Activated naive CD8-positive, alpha-beta T cell treated with anti-CD3 and anti-CD28 coated beads, Interleukin-2, amount 50 U/mL, for 24 hours (primary cell): ENCODE measurements at regions not wholly inside any gene's neighbourhood (a gene's known extent, or its start where the extent isn't known, plus 50 kb on each side); places are given as distances from the start of the nearest gene placed in this dataset.

Experiments
- ATAC-seq: fragments of 150-1000 bp; cut with Tn5 transposase; one replicate; pipeline ENCODE4 v1.10.0; 2021
- DNase-seq: peaks from one replicate; pipeline ENCODE4 v3.0.0; 2021
- H3K27ac Mint-ChIP-seq: one replicate; pipeline ENCODE4 v1.8.0; 2021; ENCODE audit warnings: mild to moderate bottlenecking, mixed read lengths
- H3K27me3 Mint-ChIP-seq: one replicate; pipeline ENCODE4 v1.8.0; 2021; ENCODE audit warnings: mixed read lengths
- H3K36me3 Mint-ChIP-seq: one replicate; pipeline ENCODE4 v1.8.0; 2021; ENCODE audit warnings: low read depth, mixed read lengths
- H3K4me1 Mint-ChIP-seq: one replicate; pipeline ENCODE4 v1.8.0; 2021; ENCODE audit warnings: mixed read lengths
- H3K4me3 Mint-ChIP-seq: one replicate; pipeline ENCODE4 v1.8.0; 2021; ENCODE audit warnings: mild to moderate bottlenecking, moderate library complexity, mixed read lengths
- H3K9me3 Mint-ChIP-seq: one replicate; pipeline ENCODE4 v1.8.0; 2021; ENCODE audit warnings: mixed read lengths

DNA sequence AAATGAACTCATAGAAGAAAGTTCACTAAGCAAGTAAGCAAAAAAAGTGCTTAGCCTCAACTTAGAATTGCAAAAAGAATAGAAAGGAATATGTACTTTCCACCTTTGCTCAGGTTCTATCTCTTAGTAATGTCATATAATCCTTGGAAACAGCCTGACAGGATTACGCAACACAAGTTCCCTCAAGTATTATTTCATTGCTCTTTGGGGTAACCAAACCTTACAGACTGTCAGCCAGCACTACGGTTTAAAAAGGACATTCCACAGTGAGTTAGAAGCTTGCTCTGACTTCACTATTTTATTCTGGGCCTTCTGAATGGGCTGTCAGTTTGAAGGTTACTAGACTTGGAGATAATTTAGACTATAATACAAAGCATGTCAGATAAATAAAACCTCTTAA is 264.0 kb downstream of the ATXN7L3B start:
- H3K4me1 Mint-ChIP-seq, result no peaks in the 10 kb centered on the region
- ATAC-seq (no peak), DNase-seq (no peak)
- H3K27ac Mint-ChIP-seq, result no peak overlapping the region
- peaks cover 2% of the 10 kb centered on the region for H3K27me3 Mint-ChIP-seq
- H3K9me3 Mint-ChIP-seq, result peaks cover 10% of the 10 kb centered on the region
- H3K36me3 Mint-ChIP-seq, result no peaks in the 10 kb centered on the region
- no peak overlapping the region for H3K4me3 Mint-ChIP-seq

DNA sequence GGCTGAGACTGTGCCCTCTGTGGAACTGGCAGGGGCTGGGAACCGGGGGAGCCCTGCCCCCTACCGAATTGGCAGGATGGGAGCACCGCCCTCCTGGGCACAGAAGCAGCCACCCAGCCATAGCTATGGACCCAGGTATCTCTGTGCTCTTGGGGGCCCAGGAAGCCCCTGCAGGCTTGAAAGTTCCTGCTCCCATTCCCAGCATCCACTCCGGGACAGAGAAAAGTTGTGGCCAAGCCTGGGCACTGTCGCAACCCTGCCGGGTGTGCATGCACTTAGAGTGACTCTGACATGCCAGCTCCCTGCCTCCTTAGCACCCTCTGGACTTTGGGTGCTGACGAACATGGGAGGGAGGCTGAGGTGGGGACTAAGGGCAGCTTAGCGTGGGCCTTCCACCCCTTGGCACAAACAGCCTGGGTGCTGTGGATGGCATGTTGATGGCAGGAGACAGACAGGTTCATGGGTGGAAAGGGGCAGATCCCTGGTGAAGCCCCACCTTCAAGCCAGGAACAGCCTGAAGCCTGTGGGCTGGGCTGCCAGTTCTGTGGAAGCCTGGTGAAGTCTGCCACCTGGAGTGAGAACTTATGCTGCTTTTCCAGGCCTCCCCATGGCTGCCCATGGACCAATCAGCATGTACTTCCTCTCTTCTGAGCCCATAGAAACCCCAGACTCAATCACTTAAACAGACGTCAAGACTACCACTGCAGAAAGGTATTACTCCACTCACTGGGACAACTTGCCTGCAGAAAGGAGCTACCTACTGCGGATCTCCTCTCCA is 279.0 kb downstream of the ATXN7L3B start:
- ATAC-seq (no peak), DNase-seq (no peak)
- Mint-ChIP-seq H3K27me3 (no peaks in the 10 kb centered on the region), H3K4me3 (no peak overlapping the region), H3K4me1 (no peaks in the 10 kb centered on the region), H3K36me3 (no peaks in the 10 kb centered on the region), H3K27ac (no peak overlapping the region), H3K9me3 (peaks cover 15% of the 10 kb centered on the region)

DNA sequence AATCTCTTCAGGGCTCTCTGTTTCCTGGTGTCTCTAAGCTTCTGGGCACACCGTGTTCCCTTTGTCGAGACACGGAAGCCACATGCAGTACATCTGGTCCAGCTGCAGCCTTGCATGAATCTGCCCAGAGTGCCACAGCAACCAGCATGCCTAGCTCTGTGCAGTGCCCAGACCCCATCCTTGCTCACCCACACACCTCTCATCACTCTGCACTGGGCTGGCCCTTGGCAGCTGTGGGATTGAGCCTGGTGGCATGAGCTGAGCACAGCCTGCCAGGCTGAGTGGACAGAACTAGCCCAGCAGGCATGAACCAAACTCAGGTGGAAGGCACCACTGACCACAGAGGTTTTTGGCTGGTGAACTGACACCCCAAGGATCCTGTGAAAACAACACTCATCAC is 279.9 kb downstream of the ATXN7L3B start:
- ATAC-seq, result no peak
- H3K36me3 Mint-ChIP-seq, result no peaks in the 10 kb centered on the region
- no peak overlapping the region for H3K4me3 Mint-ChIP-seq
- no peak overlapping the region for H3K27ac Mint-ChIP-seq
- H3K4me1 Mint-ChIP-seq, result no peaks in the 10 kb centered on the region
- DNase-seq, result no peak
- peaks cover 15% of the 10 kb centered on the region for H3K9me3 Mint-ChIP-seq
- H3K27me3 Mint-ChIP-seq, result no peaks in the 10 kb centered on the region

DNA sequence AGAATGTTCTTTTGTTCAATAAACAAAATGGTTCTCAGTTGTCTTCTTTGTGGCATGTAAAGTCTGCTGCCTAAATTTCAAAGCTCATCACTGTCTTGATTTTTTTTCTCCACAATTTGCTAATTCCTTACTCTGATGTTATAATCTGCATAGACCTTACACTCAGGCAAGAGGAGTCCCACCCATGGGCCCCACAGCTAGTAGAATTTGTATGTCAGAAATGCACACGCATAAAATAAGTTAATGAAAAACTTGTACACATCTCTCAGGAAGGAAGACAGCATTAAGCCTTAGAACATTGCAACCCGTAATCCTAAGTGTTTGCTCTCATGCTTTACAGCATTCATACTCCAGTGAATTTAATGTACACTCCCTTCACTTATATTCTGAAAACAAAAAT is 280.8 kb downstream of the ATXN7L3B start:
- no peak overlapping the region for H3K4me3 Mint-ChIP-seq

DNA sequence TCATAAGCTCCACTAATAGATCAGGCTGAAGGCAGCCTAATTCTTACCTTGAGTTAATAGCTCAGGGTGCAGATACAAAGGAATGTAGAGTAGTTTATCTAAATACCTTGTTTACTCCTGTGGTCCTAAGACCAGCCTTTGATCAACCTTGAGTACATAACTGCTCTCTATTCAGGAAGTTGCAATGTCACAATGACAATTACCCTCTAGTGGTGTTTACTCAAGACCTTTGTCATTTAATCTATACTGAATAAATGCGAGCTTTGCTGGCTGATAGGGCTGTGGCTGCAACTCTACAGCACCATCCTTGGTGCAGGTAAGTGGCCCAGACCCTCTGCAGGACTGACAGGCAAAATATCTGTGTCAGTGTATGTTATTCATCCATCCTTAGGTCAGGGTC is 282.7 kb downstream of the ATXN7L3B start:
- DNase-seq, result no peak
- Mint-ChIP-seq H3K27me3 (no peaks in the 10 kb centered on the region), H3K27ac (no peak overlapping the region)

More for the DNA sequence above, 280.8 kb downstream of the ATXN7L3B start:
- no peaks in the 10 kb centered on the region for H3K36me3 Mint-ChIP-seq
- H3K27me3 Mint-ChIP-seq, result no peaks in the 10 kb centered on the region
- ATAC-seq, result no peak
- no peak for DNase-seq
- no peak overlapping the region for H3K27ac Mint-ChIP-seq
- no peaks in the 10 kb centered on the region for H3K4me1 Mint-ChIP-seq
- peaks cover 15% of the 10 kb centered on the region for H3K9me3 Mint-ChIP-seq

DNA sequence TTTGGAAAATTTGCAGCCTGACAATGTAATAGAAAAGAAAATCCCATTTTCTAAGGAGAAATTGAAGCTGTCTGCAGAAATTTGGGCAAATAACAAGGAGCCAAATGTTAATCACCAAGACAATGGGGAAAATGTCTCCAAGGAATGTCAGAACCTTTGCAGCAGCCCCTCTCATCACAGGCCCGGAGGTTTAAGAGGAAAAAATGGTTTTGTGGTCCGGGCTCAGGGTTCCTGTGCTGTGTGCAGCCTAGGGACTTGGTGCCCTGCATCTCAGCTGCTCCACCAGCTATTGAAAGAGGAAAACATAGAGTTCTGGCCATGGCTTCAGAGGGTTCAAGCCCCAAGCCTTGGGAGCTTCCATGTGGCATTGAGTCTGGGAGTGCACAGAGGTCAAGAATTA is 298.9 kb downstream of the ATXN7L3B start:
- Mint-ChIP-seq H3K9me3 (peaks cover 25% of the 10 kb centered on the region), H3K4me1 (no peaks in the 10 kb centered on the region), H3K36me3 (no peaks in the 10 kb centered on the region), H3K27ac (no peak overlapping the region), H3K27me3 (no peaks in the 10 kb centered on the region), H3K4me3 (no peak overlapping the region)
- no peak for DNase-seq
- ATAC-seq, result no peak

More for the DNA sequence above, 282.7 kb downstream of the ATXN7L3B start:
- ATAC-seq, result no peak
- no peaks in the 10 kb centered on the region for H3K36me3 Mint-ChIP-seq
- peaks cover 13% of the 10 kb centered on the region for H3K9me3 Mint-ChIP-seq
- no peak overlapping the region for H3K4me3 Mint-ChIP-seq
- no peaks in the 10 kb centered on the region for H3K4me1 Mint-ChIP-seq

DNA sequence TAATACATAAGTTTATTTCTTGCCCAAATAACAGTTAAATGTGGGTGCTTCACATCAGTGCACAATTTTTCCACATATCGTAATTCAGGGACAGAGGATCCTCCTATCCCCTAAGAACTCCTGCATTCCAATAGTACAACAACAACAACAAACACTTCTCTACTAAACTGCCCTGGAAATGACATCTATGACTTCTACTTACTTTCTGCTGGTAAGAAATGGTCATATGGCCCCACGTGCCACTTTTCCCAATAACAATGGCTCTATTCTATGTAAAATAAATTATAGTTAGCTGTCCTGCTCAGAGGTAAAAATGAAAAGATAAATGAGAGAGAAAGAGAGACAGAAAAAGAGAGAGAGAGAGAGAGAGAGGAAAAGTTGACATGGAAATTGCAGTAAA is 308.5 kb downstream of the ATXN7L3B start:
- DNase-seq (no peak), ATAC-seq (no peak)
- Mint-ChIP-seq H3K27me3 (no peaks in the 10 kb centered on the region), H3K4me1 (no peaks in the 10 kb centered on the region), H3K4me3 (no peak overlapping the region), H3K9me3 (no peaks in the 10 kb centered on the region), H3K36me3 (no peaks in the 10 kb centered on the region), H3K27ac (no peak overlapping the region)

DNA sequence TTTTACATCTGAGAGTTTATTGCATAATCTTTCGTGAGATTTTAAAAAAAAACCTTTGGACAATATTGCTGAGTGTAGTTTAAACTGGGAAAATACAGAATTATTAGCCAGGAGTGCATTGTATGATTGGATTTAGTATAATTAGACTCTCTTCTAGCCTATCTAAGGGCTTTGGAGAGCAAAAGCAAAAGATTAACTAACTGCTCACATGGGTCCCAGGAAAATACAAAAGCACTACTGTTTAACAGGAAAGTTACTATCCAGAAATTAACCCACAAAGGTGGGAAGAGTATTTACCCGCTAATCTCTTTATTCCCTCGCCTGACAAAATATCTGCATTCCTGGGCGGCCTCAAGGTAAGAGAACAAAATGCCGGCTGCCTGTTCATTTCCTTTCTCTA is 309.5 kb downstream of the ATXN7L3B start:
- Mint-ChIP-seq H3K27me3 (no peaks in the 10 kb centered on the region), H3K27ac (no peak overlapping the region), H3K9me3 (no peaks in the 10 kb centered on the region), H3K4me1 (no peaks in the 10 kb centered on the region), H3K36me3 (no peaks in the 10 kb centered on the region), H3K4me3 (no peak overlapping the region)
- DNase-seq (no peak), ATAC-seq (no peak)

DNA sequence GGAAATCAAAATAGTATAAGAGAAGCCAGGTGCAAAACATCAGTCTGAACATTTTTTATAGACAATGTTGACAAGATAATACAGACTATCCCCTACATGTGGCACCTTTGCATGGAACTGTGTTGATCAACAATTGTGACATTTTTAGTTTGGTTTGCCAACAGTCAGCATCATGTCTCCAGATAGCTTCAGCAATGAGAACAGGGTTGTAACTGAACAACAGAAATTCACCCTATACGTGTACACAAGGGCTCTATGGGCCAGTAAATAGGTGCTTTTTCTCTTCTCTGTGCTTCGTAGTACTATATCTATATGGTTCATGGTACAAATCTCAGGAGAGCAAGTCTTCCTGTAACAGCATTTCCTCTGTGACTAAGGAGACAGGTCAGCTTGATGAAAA is 310.4 kb downstream of the ATXN7L3B start:
- ATAC-seq (no peak), DNase-seq (no peak)
- no peaks in the 10 kb centered on the region for H3K36me3 Mint-ChIP-seq
- H3K27ac Mint-ChIP-seq, result no peak overlapping the region
- H3K4me3 Mint-ChIP-seq, result no peak overlapping the region
- H3K4me1 Mint-ChIP-seq, result no peaks in the 10 kb centered on the region
- no peaks in the 10 kb centered on the region for H3K27me3 Mint-ChIP-seq
- no peaks in the 10 kb centered on the region for H3K9me3 Mint-ChIP-seq

DNA sequence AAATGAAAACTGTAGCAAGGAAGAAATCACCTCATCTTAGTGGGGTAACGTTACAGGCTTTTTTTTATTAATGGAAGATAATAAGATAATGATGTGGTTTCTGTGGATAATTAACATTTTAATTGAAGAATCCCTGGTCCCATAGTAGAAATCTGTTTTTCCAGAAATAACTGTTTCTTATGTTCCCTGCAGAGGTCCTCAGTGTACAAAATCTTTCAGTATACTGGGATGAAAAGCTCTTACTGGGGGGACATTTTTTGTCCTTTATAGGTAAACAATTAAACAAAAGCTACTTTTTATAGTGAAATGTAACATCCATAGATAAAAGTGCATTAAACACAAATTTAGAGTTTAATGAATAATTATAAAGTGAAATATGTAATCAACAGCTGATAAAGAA is 312.2 kb downstream of the ATXN7L3B start:
- Mint-ChIP-seq H3K27me3 (no peaks in the 10 kb centered on the region), H3K4me1 (no peaks in the 10 kb centered on the region), H3K9me3 (no peaks in the 10 kb centered on the region), H3K36me3 (no peaks in the 10 kb centered on the region), H3K4me3 (no peak overlapping the region), H3K27ac (no peak overlapping the region)
- DNase-seq (no peak), ATAC-seq (no peak)

DNA sequence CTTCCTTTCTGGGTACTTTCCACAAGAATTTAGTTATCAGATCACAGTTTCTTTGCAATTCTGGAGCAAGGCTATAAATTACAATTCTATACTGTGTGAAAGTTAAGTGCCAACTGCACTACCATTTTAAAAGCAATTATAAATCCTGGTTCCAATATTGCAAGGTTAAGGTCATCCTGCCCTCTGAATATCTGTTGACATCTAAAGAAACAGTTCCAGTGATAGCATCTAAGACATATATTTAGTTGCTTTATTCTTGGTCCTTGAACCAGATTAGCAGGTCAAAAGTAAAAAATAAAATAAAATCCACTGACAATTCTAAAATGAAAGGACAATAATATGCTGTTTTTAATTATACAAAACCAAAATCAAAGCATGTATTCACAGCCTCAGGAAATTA is 334.2 kb downstream of the ATXN7L3B start:
- DNase-seq (no peak), ATAC-seq (no peak)
- H3K27me3 Mint-ChIP-seq, result no peaks in the 10 kb centered on the region
- H3K27ac Mint-ChIP-seq, result no peak overlapping the region
- H3K4me3 Mint-ChIP-seq, result no peak overlapping the region
- H3K36me3 Mint-ChIP-seq, result peaks cover 4% of the 10 kb centered on the region
- H3K9me3 Mint-ChIP-seq, result no peaks in the 10 kb centered on the region
- peaks cover 3% of the 10 kb centered on the region for H3K4me1 Mint-ChIP-seq

DNA sequence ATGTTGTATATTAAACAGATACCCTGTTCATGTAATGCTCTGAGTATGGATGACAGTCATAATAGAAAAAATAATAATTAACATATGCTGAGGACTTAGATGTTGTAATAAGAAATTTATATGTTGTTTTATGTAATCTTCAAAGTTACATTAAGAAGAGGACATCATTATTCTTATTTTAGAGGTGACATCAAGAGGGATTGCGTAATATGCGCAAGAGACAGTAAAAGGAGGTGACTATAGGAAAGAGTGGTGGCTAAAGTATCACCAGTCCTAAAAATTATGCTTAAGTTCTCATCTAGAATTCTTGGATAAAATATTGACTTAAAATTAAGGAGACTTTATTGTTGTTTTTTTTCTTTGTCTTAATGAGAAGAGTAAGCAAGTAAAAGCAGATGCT is 323.9 kb downstream of the KCNC2 start:
- Mint-ChIP-seq H3K36me3 (no peaks in the 10 kb centered on the region), H3K4me1 (peaks cover 15% of the 10 kb centered on the region), H3K4me3 (no peak overlapping the region), H3K9me3 (peaks cover 6% of the 10 kb centered on the region), H3K27ac (no peak overlapping the region), H3K27me3 (no peaks in the 10 kb centered on the region)
- ATAC-seq (no peak), DNase-seq (no peak)

DNA sequence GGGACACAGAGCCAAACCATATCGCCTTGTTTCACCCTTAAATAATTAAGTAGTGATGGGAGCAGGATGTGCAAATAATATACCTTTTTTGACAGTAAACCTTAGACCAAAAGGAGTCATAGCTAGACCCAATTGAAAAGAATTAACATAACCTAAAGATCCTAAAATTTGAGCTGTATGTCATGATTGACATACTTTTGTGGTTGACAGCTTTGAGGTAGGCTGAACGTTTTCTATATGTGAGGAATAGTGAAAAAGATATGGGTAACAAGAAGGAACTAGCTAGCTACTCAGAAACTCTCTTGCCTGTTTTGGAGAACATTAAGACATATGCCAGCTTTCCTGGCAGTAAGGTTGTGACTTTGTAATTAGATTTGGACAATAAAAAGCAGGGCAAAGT is 320.6 kb downstream of the KCNC2 start:
- no peak overlapping the region for H3K4me3 Mint-ChIP-seq
- no peaks in the 10 kb centered on the region for H3K9me3 Mint-ChIP-seq
- peaks cover 30% of the 10 kb centered on the region for H3K4me1 Mint-ChIP-seq
- H3K36me3 Mint-ChIP-seq, result no peaks in the 10 kb centered on the region
- no peak for ATAC-seq
- H3K27ac Mint-ChIP-seq, result no peak overlapping the region
- DNase-seq, result no peak
- H3K27me3 Mint-ChIP-seq, result no peaks in the 10 kb centered on the region

DNA sequence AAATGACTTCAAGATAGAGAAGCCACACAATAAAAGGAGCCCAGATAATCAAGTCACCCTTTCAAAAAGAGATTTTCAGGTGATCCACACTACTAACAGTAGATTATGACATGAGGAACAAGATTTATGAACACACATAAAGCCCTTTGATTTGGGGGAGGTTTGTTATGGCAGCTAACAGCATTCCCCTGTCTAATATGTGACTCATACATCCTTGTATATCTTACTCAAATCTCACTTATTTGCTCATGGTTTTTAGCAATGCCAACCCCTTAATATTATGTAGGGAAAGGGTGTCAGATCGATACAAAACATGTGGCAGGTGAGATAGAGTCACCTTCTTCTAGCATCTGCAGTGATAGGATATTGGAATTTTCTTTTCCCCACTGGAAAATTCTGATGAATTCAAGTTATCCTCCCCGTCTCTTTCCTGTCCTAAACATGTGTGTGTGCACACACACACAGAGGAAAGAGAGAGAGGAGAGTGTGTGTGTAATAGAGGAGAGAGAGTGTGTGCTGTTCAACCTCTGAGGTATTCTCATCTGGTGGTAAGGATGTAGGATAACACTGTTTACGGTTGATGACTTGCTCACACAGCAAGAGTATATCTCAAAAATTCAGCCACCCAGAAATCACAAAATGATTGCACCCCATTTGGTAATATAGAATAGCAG is 319.9 kb downstream of the KCNC2 start:
- Mint-ChIP-seq H3K9me3 (no peaks in the 10 kb centered on the region), H3K4me1 (peaks cover 30% of the 10 kb centered on the region), H3K4me3 (no peak overlapping the region), H3K27me3 (no peaks in the 10 kb centered on the region), H3K36me3 (no peaks in the 10 kb centered on the region), H3K27ac (peak overlapping the region; percentile 23)
- DNase-seq (no peak), ATAC-seq (peak; percentile 63)

DNA sequence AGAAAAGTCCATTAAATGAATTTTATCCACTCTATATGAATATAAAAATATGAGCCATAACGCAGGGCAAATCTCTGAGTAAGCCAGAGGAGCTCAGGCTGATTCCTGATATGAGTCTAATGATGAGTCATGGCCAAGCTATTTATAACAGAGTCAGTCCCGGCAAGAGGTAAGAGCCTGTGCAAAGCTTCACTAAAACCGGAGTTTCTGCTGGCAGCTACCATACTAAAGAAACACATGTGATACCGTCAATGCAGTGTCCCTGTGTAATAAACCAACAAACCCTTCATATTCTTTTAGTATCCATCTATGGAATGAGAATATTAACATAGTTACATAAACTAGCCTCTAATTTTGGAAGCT is 319.4 kb downstream of the KCNC2 start:
- ATAC-seq, result peak; percentile 93
- H3K36me3 Mint-ChIP-seq, result no peaks in the 10 kb centered on the region
- no peak overlapping the region for H3K4me3 Mint-ChIP-seq
- DNase-seq, result no peak
- peaks cover 30% of the 10 kb centered on the region for H3K4me1 Mint-ChIP-seq
- H3K27me3 Mint-ChIP-seq, result no peaks in the 10 kb centered on the region
- H3K9me3 Mint-ChIP-seq, result no peaks in the 10 kb centered on the region
- peak overlapping the region; percentile 23 for H3K27ac Mint-ChIP-seq
